Brain microvascular endothelial cell (primary cell): ENCODE measurements at regions not wholly inside any gene's neighbourhood (a gene's known extent, or its start where the extent isn't known, plus 50 kb on each side); places are given as distances from the start of the nearest gene placed in this dataset.

Experiments
- DNase-seq: peaks from one replicate; pipeline ENCODE4 v3.0.0-alpha.2; 2020
- H3K27ac ChIP-seq: fragments of 250-450 bp; sonication (Bioruptor Pico); 2 replicates; pipeline ENCODE4 v1.5.1; 2020; ENCODE audit warnings: mild to moderate bottlenecking, moderate library complexity
- H3K27me3 ChIP-seq: fragments of 250-450 bp; sonication (Bioruptor Pico); replicated peaks from 2 replicates; pipeline ENCODE4 v1.5.1; 2020; ENCODE audit warnings: mild to moderate bottlenecking
- H3K36me3 ChIP-seq: fragments of 250-450 bp; sonication (Bioruptor Pico); replicated peaks from 2 replicates; pipeline ENCODE4 v1.5.1; 2020; ENCODE audit warnings: mild to moderate bottlenecking
- H3K4me3 ChIP-seq: 2 replicates; pipeline ENCODE4 v1.5.1; 2011; ENCODE audit warnings: low read depth, mild to moderate bottlenecking, control low read depth, low read length, moderate library complexity
- in situ Hi-C: cut with HindIII; loops from 2 replicates; pipeline ENCODE4 v1.10.0; 2017; ENCODE audit warnings: low sequenced_read_pairs, low pct_ligation_motif_present
- TF ChIP-seq, protein P1 (sequence below): IDR thresholded peaks from 2 replicates; pipeline ENCODE4 v1.5.1; 2011; ENCODE audit warnings: low read depth, mild to moderate bottlenecking, moderate library complexity, low read length, control low read depth, inconsistent platforms; ENCODE audit errors: missing control alignments

- Histone ChIP-seq H3K4me3 (no peak overlapping the region), H3K36me3 (no peaks in the 10 kb centered on the region), H3K27me3 (no peaks in the 10 kb centered on the region), H3K27ac (no peak overlapping the region)
- TF ChIP-seq, protein P1, sequence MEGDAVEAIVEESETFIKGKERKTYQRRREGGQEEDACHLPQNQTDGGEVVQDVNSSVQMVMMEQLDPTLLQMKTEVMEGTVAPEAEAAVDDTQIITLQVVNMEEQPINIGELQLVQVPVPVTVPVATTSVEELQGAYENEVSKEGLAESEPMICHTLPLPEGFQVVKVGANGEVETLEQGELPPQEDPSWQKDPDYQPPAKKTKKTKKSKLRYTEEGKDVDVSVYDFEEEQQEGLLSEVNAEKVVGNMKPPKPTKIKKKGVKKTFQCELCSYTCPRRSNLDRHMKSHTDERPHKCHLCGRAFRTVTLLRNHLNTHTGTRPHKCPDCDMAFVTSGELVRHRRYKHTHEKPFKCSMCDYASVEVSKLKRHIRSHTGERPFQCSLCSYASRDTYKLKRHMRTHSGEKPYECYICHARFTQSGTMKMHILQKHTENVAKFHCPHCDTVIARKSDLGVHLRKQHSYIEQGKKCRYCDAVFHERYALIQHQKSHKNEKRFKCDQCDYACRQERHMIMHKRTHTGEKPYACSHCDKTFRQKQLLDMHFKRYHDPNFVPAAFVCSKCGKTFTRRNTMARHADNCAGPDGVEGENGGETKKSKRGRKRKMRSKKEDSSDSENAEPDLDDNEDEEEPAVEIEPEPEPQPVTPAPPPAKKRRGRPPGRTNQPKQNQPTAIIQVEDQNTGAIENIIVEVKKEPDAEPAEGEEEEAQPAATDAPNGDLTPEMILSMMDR = no peak
- DNase-seq = no peak
- in situ Hi-C loops = no loop called here
These were observed 444.5 kb downstream of the CMPK2 start for GRCh38 chr2:6421138-6421730.

GRCh38 chr2:6421888-6422287 is 443.8 kb downstream of the CMPK2 start:
- TF ChIP-seq, protein P1 = no peak
- no peak overlapping the region for H3K27ac ChIP-seq
- H3K27me3 ChIP-seq = no peaks in the 10 kb centered on the region
- DNase-seq = no peak
- no peak overlapping the region for H3K4me3 ChIP-seq
- in situ Hi-C loops = no loop called here
- no peaks in the 10 kb centered on the region for H3K36me3 ChIP-seq

- in situ Hi-C loops = no loop called here
- Histone ChIP-seq H3K27ac (no peak overlapping the region), H3K4me3 (no peak overlapping the region), H3K36me3 (no peaks in the 10 kb centered on the region), H3K27me3 (no peaks in the 10 kb centered on the region)
- TF ChIP-seq, protein P1 = no peak
- no peak for DNase-seq
These were observed 442.6 kb downstream of the CMPK2 start for GRCh38 chr2:6423157-6423556.

DNA sequence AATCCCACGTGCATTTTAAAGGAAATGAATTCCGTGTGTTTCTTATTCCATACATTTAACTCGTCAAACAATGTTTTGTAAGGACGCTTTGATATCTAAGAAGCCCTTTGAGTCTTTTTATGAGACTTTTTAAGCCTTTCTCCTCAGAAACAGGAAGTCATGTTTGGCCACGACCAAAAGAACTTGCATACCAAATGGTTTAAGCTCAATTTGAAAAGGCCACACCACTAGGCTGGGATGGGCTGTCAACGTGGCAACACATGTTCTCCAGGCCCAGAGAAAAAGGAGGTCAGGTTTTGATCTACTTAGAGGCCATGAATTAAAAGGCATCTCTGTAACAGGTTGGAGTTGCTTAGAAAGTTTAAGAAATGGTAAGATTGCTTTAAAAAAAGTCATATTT is 441.8 kb downstream of the CMPK2 start:
- Histone ChIP-seq H3K36me3 (no peaks in the 10 kb centered on the region), H3K4me3 (no peak overlapping the region), H3K27me3 (no peaks in the 10 kb centered on the region), H3K27ac (no peak overlapping the region)
- no peak for DNase-seq
- in situ Hi-C loops = no loop called here
- TF ChIP-seq, protein P1 = no peak

DNA sequence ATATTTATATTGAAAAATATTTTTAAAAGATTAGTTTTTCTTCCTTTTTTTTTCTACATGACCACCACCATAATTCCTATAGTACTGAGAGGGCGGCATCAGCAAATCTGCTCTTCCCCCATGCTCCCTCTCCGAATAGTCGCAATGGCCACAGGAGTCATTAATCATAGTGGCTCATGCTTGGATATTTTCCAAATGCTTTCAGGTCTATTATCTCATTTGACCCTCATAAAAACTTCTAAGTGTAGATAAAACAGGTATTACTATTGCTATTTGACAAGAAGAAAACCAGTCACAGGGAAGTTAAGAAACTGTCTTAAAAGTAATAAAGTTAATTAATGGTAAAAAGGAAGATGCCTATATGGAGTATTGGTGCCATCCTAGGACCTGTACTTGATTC is 440.7 kb downstream of the CMPK2 start:
- Histone ChIP-seq H3K27me3 (no peaks in the 10 kb centered on the region), H3K36me3 (no peaks in the 10 kb centered on the region), H3K4me3 (no peak overlapping the region), H3K27ac (no peak overlapping the region)
- DNase-seq = no peak
- TF ChIP-seq, protein P1 = no peak
- in situ Hi-C loops = no loop called here
